ENCODE measurements at regions not wholly inside any gene's neighbourhood (a gene's known extent, or its start where the extent isn't known, plus 50 kb on each side); places are given as distances from the start of the nearest gene placed in this dataset.

GRCh38 chr12:113609692-113610469 is 138.2 kb upstream of the LHX5 start:
- H3K36me3 Mint-ChIP-seq (ENCODE audit: insufficient read depth) = no peaks in the 10 kb centered on the region
- no peak for DNase-seq (ENCODE audit: low spot score, unreplicated experiment)
- H3K27ac Mint-ChIP-seq = no peak overlapping the region
- no peaks in the 10 kb centered on the region for H3K9me3 Mint-ChIP-seq (ENCODE audit: low read depth)
- H3K4me1 Mint-ChIP-seq (ENCODE audit: low read depth) = peaks cover 12% of the 10 kb centered on the region
- no peak overlapping the region for H3K4me3 Mint-ChIP-seq (ENCODE audit: low read depth)
- H3K27me3 Mint-ChIP-seq = peaks cover 82% of the 10 kb centered on the region
- TF ChIP-seq CTCF (IDR thresholded peaks at IDR 0.05; ENCODE audit: unreplicated experiment) = no peak

- no peaks in the 10 kb centered on the region for H3K4me1 Mint-ChIP-seq (ENCODE audit: low read depth)
- no peak overlapping the region for H3K4me3 Mint-ChIP-seq (ENCODE audit: low read depth)
- no peak overlapping the region for H3K27ac Mint-ChIP-seq
- no peaks in the 10 kb centered on the region for H3K9me3 Mint-ChIP-seq (ENCODE audit: low read depth)
- no peak for TF ChIP-seq CTCF (IDR thresholded peaks at IDR 0.05; ENCODE audit: unreplicated experiment)
- H3K27me3 Mint-ChIP-seq = peaks cover 76% of the 10 kb centered on the region
- no peak for DNase-seq (ENCODE audit: low spot score, unreplicated experiment)
- no peaks in the 10 kb centered on the region for H3K36me3 Mint-ChIP-seq (ENCODE audit: insufficient read depth)
Measured at GRCh38 chr12:113604666-113605065, 133.0 kb upstream of the LHX5 start.

- Mint-ChIP-seq H3K27me3 (peaks cover 82% of the 10 kb centered on the region), H3K27ac (no peak overlapping the region), H3K36me3 (ENCODE audit: insufficient read depth) (no peaks in the 10 kb centered on the region), H3K9me3 (ENCODE audit: low read depth) (no peaks in the 10 kb centered on the region), H3K4me3 (ENCODE audit: low read depth) (no peak overlapping the region), H3K4me1 (ENCODE audit: low read depth) (no peaks in the 10 kb centered on the region)
- no peak for TF ChIP-seq CTCF (IDR thresholded peaks at IDR 0.05; ENCODE audit: unreplicated experiment)
- DNase-seq (ENCODE audit: low spot score, unreplicated experiment) = peak; percentile 51
Measured at GRCh38 chr12:113601656-113602263, 130.1 kb upstream of the LHX5 start.

- no peak for DNase-seq (ENCODE audit: low spot score, unreplicated experiment)
- no peaks in the 10 kb centered on the region for H3K4me1 Mint-ChIP-seq (ENCODE audit: low read depth)
- H3K9me3 Mint-ChIP-seq (ENCODE audit: low read depth) = no peaks in the 10 kb centered on the region
- no peaks in the 10 kb centered on the region for H3K36me3 Mint-ChIP-seq (ENCODE audit: insufficient read depth)
- H3K27ac Mint-ChIP-seq = no peak overlapping the region
- H3K27me3 Mint-ChIP-seq = peaks cover 86% of the 10 kb centered on the region
- H3K4me3 Mint-ChIP-seq (ENCODE audit: low read depth) = no peak overlapping the region
- no peak for TF ChIP-seq CTCF (IDR thresholded peaks at IDR 0.05; ENCODE audit: unreplicated experiment)
Measured at GRCh38 chr12:113598815-113599406, 127.2 kb upstream of the LHX5 start.

GRCh38 chr12:113594967-113595366 is 123.3 kb upstream of the LHX5 start:
- no peak for DNase-seq (ENCODE audit: low spot score, unreplicated experiment)
- H3K27me3 Mint-ChIP-seq = peaks cover 88% of the 10 kb centered on the region
- H3K36me3 Mint-ChIP-seq (ENCODE audit: insufficient read depth) = no peaks in the 10 kb centered on the region
- no peak for TF ChIP-seq CTCF (IDR thresholded peaks at IDR 0.05; ENCODE audit: unreplicated experiment)
- H3K27ac Mint-ChIP-seq = no peak overlapping the region
- H3K4me3 Mint-ChIP-seq (ENCODE audit: low read depth) = no peak overlapping the region
- H3K9me3 Mint-ChIP-seq (ENCODE audit: low read depth) = no peaks in the 10 kb centered on the region
- H3K4me1 Mint-ChIP-seq (ENCODE audit: low read depth) = peaks cover 3% of the 10 kb centered on the region
